NT2/D1 (cell line): ENCODE measurements at regions not wholly inside any gene's neighbourhood (a gene's known extent, or its start where the extent isn't known, plus 50 kb on each side); places are given as distances from the start of the nearest gene placed in this dataset.

Source experiments
- YY1 ChIP-seq: IDR thresholded peaks from 2 replicates; pipeline ENCODE4 v1.6.1; 2011; ENCODE audit not compliant: insufficient read length, insufficient read depth
- ZNF274 ChIP-seq: IDR thresholded peaks from 2 replicates; pipeline ENCODE4 v1.6.1; 2011; ENCODE audit warnings: mild to moderate bottlenecking, low read depth, low read length

DNA sequence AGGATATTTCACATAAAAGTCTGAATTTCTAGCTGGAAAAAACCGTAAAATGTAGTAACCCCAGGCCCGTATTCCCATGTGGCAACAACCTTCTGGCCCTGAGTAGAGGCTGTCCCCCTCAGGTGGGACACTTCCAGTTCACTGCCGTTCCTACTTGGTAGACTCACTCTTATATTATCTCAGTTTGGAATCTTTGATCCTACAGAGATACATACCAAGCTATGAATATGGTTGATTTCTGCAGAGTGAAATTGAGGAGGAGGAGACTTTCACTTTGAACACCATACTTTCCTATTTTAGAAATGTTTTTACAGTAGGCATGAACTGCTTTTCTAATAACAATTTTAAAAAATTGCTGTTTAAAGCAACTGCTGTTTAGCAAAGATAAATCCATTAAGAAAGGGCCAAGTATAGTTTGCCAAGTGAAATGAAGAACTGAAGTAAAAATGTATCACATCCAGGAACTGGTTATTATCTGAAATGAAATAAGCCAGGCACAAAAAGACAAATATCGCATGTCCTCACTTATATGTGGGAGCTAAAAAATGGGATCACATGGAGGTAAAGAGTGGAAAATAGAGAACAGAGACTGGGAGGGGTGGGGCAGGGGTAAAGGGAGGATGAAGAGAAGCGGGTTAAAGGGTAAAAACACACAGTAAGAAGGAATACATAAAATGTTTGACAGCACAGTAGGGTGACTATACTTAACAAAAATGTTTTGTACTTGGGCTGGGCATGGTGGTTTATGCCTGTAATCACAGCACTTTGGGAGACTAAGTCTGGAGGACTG lies 92.8 kb upstream of the METAP2 start:
- TF ChIP-seq YY1 (no peak), ZNF274 (no peak)
